ENCODE measurements at regions not wholly inside any gene's neighbourhood (a gene's known extent, or its start where the extent isn't known, plus 50 kb on each side); places are given as distances from the start of the nearest gene placed in this dataset.

GRCh38 chr2:44098891-44099290 lies 69.8 kb upstream of the PPM1B start:
- TF ChIP-seq CTCF (IDR thresholded peaks at IDR 0.05), result no peak
- TF ChIP-seq POLR2A (IDR thresholded peaks at IDR 0.05), result no peak
